ENCODE measurements at regions not wholly inside any gene's neighbourhood (a gene's known extent, or its start where the extent isn't known, plus 50 kb on each side); places are given as distances from the start of the nearest gene placed in this dataset.

GRCh38 chr14:59075506-59075905, 113.0 kb upstream of the DAAM1 start:
- no peak for TF ChIP-seq CTCF (IDR thresholded peaks at IDR 0.05)
- no peak for TF ChIP-seq EZH2 (IDR thresholded peaks at IDR 0.05)
- no peak for TF ChIP-seq EZH2phosphoT487 (IDR thresholded peaks at IDR 0.05)

Data from neural progenitor cell (in vitro differentiated cells).